Naive thymus-derived CD8-positive, alpha-beta T cell (primary cell): ENCODE measurements at regions not wholly inside any gene's neighbourhood (a gene's known extent, or its start where the extent isn't known, plus 50 kb on each side); places are given as distances from the start of the nearest gene placed in this dataset.
"Not testable (repeated sequence)": the region's sequence is repeated elsewhere in the genome, so short reads cannot be mapped to it uniquely, and the experiment has no call there.

Experiments
- ATAC-seq, 2 donors: fragments of 150-1000 bp; cut with Tn5 transposase in 1 of 2; sonication (Bioruptor Pico), chemical (Tn5 transposase) in 1 of 2; 1 replicate in 1 of 2; 2 replicates in 1 of 2; pipeline ENCODE4 v1.10.0; 2021; ENCODE audit warnings: mild to moderate bottlenecking in 2 of 2, moderate library complexity in 2 of 2
- POLR2A ChIA-PET: fragments of 350-600 bp; sonication (Branson Sonifier 250); formaldehyde crosslinking; loops from one replicate; lab custom pipeline; 2021; ENCODE audit warnings: antibody characterized with exemption; lab: Charles Lee
- DNase-seq, 10 donors: peaks; one replicate each; pipeline versions ENCODE4 v3.0.0 to v3.0.0-alpha.2; 2020 to 2022
- H3K27ac Mint-ChIP-seq, 10 donors: one replicate each; pipeline ENCODE4 v1.8.0; 2020 to 2022; ENCODE audit warnings: mild to moderate bottlenecking in 10 of 10, mixed read lengths in 10 of 10, moderate library complexity in 4 of 10, inconsistent platforms in 1 of 10
- H3K27me3 Mint-ChIP-seq, 5 donors: one replicate each; pipeline ENCODE4 v1.8.0; 2021 to 2022; ENCODE audit warnings: mixed read lengths in 5 of 5
- H3K36me3 Mint-ChIP-seq, 3 donors: one replicate each; pipeline ENCODE4 v1.8.0; 2020 to 2022; ENCODE audit warnings: mixed read lengths in 3 of 3, mild to moderate bottlenecking in 2 of 3, inconsistent platforms in 1 of 3
- H3K4me1 Mint-ChIP-seq, 4 donors: one replicate each; pipeline ENCODE4 v1.8.0; 2021 to 2022; ENCODE audit warnings: mixed read lengths in 4 of 4
- H3K4me3 Mint-ChIP-seq, 10 donors: one replicate each; pipeline ENCODE4 v1.8.0; 2020 to 2022; ENCODE audit warnings: mild to moderate bottlenecking in 10 of 10, mixed read lengths in 10 of 10, moderate library complexity in 6 of 10, inconsistent platforms in 1 of 10
- H3K9me3 Mint-ChIP-seq, 9 donors: one replicate each; pipeline ENCODE4 v1.8.0; 2020 to 2022; ENCODE audit warnings: mixed read lengths in 9 of 9, mild to moderate bottlenecking in 3 of 9, inconsistent platforms in 1 of 9, moderate library complexity in 1 of 9

DNA sequence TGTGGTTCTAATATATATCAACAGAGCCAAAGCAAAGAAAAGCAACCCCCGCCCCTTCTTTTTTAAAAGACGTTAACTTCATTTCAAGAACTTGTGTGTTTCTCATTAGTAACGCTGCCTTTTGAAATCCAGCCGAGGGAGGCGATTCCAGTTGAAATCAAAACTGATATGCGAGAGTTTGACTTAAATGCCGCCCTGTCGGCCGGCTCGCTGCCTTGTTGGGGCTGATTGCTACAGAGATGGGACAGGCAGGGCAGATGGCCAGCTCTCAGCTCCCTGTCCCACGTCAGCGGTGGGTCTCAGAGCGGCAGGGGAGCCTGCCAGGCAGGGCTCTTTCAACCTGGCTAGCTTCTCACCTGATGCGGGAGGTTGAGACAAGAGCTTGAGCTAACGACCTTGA lies 51.9 kb upstream of the ALX4 start:
- ATAC-seq (no peak), DNase-seq (no peak)
- Mint-ChIP-seq H3K4me1 (no peaks in the 10 kb centered on the region), H3K27me3 (peaks cover 0 to 27% (median 17%) of the 10 kb centered on the region in 5 donors), H3K27ac (no peak overlapping the region), H3K36me3 (peaks cover 0 to 4% (median 3%) of the 10 kb centered on the region in 3 donors), H3K9me3 (peaks cover 0 to 5% (median 0%) of the 10 kb centered on the region in 9 donors), H3K4me3 (no peak overlapping the region)
- POLR2A ChIA-PET: no interaction called here

DNA sequence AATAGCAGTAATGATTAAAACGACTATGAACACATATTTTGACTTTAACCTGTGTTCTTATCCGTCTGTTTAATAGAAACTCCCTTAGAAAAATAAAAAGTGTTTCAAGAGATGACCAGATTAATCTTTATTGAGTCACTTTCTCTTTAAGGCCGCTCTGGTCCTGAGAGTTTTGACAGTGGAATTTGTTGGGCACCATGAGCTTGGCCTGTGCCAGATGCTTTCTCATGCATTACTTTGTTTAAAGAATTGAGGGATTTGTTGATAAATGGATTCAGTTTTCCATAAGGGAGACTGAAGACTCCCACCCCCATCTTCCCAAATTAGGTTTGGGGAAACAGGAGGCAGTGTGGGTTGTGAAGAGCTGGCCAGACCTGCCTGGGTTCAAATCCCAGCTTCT lies 53.2 kb upstream of the ALX4 start:
- Mint-ChIP-seq H3K4me3 (no peak overlapping the region), H3K36me3 (peaks cover 0 to 4% (median 3%) of the 10 kb centered on the region in 3 donors), H3K4me1 (no peaks in the 10 kb centered on the region), H3K27ac (no peak overlapping the region), H3K27me3 (peaks cover 0 to 27% (median 15%) of the 10 kb centered on the region in 5 donors), H3K9me3 (peaks cover 0 to 5% (median 0%) of the 10 kb centered on the region in 9 donors)
- ATAC-seq (no peak), DNase-seq (no peak)
- POLR2A ChIA-PET: no interaction called here

DNA sequence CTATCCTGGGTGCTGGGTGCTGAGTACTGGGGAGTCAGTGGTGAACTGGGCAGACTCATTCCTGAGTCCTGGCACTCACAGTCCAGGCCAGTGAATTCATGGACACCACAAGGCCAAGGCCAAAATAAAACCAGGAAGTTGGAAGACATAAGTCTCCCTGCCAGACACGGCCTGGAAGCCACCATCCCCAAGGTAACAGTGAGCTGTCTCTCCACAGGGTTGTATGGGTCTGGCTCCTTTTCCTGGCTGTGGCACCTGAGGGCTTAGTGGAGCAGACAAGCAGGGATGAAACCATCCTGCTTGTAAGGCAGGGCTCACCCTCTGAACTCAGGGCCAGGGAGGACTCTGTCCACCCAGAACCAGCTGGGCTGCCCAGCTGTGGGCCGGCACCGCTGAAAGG lies 54.7 kb upstream of the ALX4 start:
- ATAC-seq (no peak), DNase-seq (no peak)
- POLR2A ChIA-PET: no interaction called here
- Mint-ChIP-seq H3K27ac (no peak overlapping the region), H3K4me1 (no peaks in the 10 kb centered on the region), H3K36me3 (peaks cover 0 to 4% (median 3%) of the 10 kb centered on the region in 3 donors), H3K4me3 (no peak overlapping the region), H3K27me3 (peaks cover 4 to 19% (median 14%) of the 10 kb centered on the region in 5 donors), H3K9me3 (peaks cover 0 to 5% (median 0%) of the 10 kb centered on the region in 9 donors)

DNA sequence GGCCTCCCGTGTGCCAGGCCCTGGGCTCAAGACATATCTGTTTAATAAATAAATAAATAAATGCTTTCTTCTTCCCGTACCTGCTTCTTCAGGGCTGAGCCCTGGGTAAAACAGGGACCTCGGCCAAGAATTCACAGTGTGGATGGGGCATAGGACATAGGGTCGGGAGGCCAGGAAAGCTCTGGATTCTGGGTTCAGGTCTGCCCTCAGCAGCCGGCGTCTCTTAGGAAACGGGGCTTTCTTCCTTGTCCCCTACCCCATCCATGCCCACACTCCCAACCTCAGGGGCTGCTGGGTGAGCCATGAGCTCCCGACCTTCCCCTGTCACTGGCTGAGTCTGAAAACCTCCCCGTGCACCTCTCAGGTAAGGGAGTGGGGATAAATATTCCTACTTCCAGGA lies 55.7 kb upstream of the ALX4 start:
- H3K9me3 Mint-ChIP-seq: peaks cover 0 to 5% (median 0%) of the 10 kb centered on the region in 9 donors
- DNase-seq: no peak
- H3K4me1 Mint-ChIP-seq: no peaks in the 10 kb centered on the region
- H3K4me3 Mint-ChIP-seq: no peak overlapping the region
- H3K36me3 Mint-ChIP-seq: peaks cover 0 to 4% (median 3%) of the 10 kb centered on the region in 3 donors
- ATAC-seq: no peak
- H3K27ac Mint-ChIP-seq: no peak overlapping the region
- peaks cover 4 to 22% (median 14%) of the 10 kb centered on the region in 5 donors for H3K27me3 Mint-ChIP-seq
- POLR2A ChIA-PET: no interaction called here

DNA sequence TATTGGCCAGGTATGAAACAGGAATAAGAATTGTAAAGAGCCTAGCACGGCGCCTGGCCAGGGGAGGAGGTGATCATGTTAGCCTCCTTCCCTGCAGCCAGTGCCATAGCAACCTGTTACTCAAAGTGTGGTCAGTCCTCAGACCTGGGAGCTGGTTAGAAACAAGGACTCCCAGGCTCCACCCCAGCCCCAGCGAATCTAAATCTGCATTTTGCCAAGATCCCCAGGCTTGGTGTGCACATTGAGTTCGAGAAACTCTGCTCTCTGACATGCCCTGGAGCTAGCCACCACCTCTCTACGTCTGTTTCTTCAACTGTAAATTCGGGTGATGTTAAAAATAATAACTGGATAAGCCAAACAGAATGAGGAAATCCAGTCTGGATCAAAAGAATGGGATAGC lies 56.1 kb upstream of the ALX4 start:
- H3K9me3 Mint-ChIP-seq: peaks cover 0 to 5% (median 0%) of the 10 kb centered on the region in 9 donors
- H3K27me3 Mint-ChIP-seq: peaks cover 4 to 22% (median 14%) of the 10 kb centered on the region in 5 donors
- H3K4me3 Mint-ChIP-seq: no peak overlapping the region
- POLR2A ChIA-PET: no interaction called here
- peaks cover 0 to 4% (median 3%) of the 10 kb centered on the region in 3 donors for H3K36me3 Mint-ChIP-seq
- no peak for DNase-seq
- ATAC-seq: no peak
- H3K4me1 Mint-ChIP-seq: no peaks in the 10 kb centered on the region
- no peak overlapping the region for H3K27ac Mint-ChIP-seq

DNA sequence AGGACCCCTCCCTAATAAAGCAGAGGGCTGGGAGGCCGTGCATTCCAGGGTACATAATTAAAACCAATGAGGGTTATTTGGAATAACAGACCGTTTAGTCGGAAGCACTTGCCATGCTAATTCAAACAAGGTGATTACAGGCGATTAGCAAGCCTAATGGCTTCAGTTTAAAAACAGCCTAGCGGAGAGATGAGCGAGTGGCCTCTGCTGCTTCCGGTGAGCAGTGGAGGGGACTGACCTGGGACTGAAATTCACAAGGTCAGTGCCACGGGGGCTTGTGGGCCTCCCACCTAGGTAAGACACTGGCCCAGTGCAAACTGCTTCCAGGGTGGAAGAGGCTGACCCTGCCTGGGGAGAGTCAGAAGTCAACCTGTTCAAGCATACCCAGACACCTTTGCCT lies 56.8 kb upstream of the ALX4 start:
- Mint-ChIP-seq H3K27ac (no peak overlapping the region), H3K27me3 (peaks cover 4 to 22% (median 14%) of the 10 kb centered on the region in 5 donors), H3K9me3 (peaks cover 0 to 5% (median 0%) of the 10 kb centered on the region in 9 donors), H3K36me3 (peaks cover 0 to 4% (median 3%) of the 10 kb centered on the region in 3 donors), H3K4me3 (no peak overlapping the region), H3K4me1 (no peaks in the 10 kb centered on the region)
- POLR2A ChIA-PET: no interaction called here
- no peak for DNase-seq
- ATAC-seq: no peak

DNA sequence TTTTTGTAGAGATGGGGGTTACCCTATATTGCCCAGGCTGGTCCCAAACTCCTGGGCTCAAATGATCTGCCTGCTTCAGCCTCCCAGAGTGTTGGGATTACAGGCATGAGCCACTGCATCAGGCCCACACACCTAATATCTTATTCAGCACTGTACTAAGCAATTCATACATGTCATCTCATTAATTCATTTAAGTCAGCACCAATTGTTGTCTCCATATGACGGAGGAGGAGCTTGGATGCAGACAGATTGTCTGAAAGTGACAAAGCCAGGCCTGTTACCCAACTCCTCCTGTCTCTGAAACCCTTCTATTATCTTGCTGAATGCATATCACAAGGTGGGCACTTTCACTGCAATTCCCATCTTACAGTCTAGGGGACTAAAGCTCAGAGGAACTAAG lies 57.5 kb upstream of the ALX4 start:
- peaks cover 4 to 20% (median 14%) of the 10 kb centered on the region in 5 donors for H3K27me3 Mint-ChIP-seq
- ATAC-seq (no peak), DNase-seq (no peak)
- H3K27ac Mint-ChIP-seq: no peak overlapping the region
- peaks cover 0 to 5% (median 0%) of the 10 kb centered on the region in 9 donors for H3K9me3 Mint-ChIP-seq
- POLR2A ChIA-PET: no interaction called here
- peaks cover 0 to 4% (median 3%) of the 10 kb centered on the region in 3 donors for H3K36me3 Mint-ChIP-seq
- H3K4me3 Mint-ChIP-seq: no peak overlapping the region
- H3K4me1 Mint-ChIP-seq: no peaks in the 10 kb centered on the region

DNA sequence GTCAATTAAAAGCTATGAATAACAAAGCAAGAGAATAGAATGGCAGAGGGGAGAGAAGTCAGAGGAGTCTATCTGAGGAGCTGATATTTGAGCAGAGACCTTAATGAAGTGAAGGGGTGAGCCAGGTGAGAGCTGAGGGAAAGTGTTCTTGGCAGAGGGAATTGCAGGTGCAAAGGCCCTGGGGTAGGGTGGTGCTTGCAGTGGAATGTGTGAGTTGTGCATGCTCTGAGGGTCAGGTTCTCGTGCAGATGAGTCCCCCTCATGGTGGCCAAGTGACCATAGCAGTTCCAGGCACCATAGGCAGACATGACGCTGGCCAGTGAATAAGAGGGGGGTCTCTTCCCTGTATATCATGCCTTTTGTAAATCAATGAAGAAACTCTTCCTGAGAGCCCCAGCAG lies 58.9 kb upstream of the ALX4 start:
- Mint-ChIP-seq H3K4me1 (no peaks in the 10 kb centered on the region), H3K27ac (no peak overlapping the region), H3K36me3 (peaks cover 0 to 3% (median 2%) of the 10 kb centered on the region in 3 donors), H3K9me3 (peaks cover 0 to 2% (median 0%) of the 10 kb centered on the region in 9 donors), H3K4me3 (no peak overlapping the region), H3K27me3 (peaks cover 4 to 20% (median 10%) of the 10 kb centered on the region in 5 donors)
- ATAC-seq (no peak), DNase-seq (no peak)
- POLR2A ChIA-PET: no interaction called here

DNA sequence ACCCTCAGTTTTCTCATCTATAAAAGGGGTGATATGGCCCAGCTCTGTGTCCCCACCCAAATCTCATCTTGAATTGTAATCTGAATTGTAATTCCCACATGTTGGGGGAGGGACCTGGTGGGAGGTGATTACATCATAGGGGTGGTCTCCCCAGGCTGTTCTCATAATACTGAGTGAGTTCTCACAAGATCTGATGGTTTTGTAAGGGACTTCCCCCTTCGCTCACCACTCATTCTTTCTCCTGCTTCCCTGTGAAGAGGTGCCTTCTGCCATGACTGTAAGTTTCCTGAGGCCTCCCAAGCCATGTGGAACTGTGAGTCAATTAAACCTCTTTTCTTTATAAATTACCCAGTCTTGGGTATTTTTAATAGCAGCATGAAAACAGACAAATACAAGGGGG lies 61.1 kb upstream of the ALX4 start:
- H3K9me3 Mint-ChIP-seq, ATAC-seq, POLR2A ChIA-PET, H3K27ac Mint-ChIP-seq, DNase-seq, H3K36me3 Mint-ChIP-seq, H3K4me3 Mint-ChIP-seq, H3K4me1 Mint-ChIP-seq: not testable (repeated sequence)
- H3K27me3 Mint-ChIP-seq: peaks cover 3 to 14% (median 7%) of the 10 kb centered on the region in 5 donors

DNA sequence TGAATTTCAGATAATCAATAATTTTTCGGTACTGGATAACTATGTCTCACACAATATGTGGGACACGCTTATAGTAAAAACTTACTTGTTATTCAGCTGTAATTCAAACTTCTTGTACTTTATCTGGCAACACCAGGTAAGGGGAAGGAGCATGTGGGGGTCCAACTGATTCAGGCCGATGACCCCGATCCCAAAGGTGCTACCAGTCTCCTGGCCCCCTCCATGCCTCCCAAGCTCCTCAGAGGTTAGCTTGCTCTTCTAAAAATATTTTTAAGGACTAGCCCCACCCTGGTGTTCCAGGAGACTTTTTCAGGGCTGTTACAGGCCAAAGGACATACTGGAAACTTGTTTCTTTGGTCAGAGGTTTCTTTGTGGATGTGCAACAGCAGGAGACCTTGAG lies 61.8 kb upstream of the ALX4 start:
- H3K27me3 Mint-ChIP-seq: peaks cover under 1 to 10% (median 3%) of the 10 kb centered on the region in 5 donors
- peaks cover 0 to 3% (median 0%) of the 10 kb centered on the region in 9 donors for H3K9me3 Mint-ChIP-seq
- H3K36me3 Mint-ChIP-seq: no peaks in the 10 kb centered on the region
- H3K4me3 Mint-ChIP-seq: no peak overlapping the region
- POLR2A ChIA-PET: no interaction called here
- H3K27ac Mint-ChIP-seq: no peak overlapping the region
- H3K4me1 Mint-ChIP-seq: no peaks in the 10 kb centered on the region
- no peak for ATAC-seq
- DNase-seq: no peak

DNA sequence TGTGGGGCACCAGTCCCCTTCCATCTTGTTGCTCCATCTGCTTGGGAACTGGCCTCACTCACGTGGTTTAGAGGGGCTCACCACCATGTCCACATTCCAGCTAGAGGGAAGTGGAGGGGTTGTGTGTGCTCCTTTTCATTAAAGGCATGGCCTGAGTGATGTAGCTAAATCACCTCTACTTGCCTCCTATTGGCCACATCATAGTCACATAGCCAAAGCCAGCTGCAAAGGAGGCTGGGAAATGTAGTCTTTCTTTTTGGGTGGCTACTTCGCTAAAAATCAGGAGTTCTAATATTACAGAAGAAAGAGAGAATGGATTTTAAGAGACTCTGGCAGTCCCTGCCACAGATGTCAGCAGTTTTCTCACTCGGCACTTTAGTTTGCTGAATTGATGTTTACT lies 63.0 kb upstream of the ALX4 start:
- H3K27ac Mint-ChIP-seq: no peak overlapping the region
- H3K36me3 Mint-ChIP-seq: no peaks in the 10 kb centered on the region
- no peaks in the 10 kb centered on the region for H3K4me1 Mint-ChIP-seq
- POLR2A ChIA-PET: no interaction called here
- peaks cover 0 to 4% (median 3%) of the 10 kb centered on the region in 9 donors for H3K9me3 Mint-ChIP-seq
- no peak overlapping the region for H3K4me3 Mint-ChIP-seq
- H3K27me3 Mint-ChIP-seq: peaks cover 0 to 8% (median 3%) of the 10 kb centered on the region in 5 donors
- DNase-seq (no peak), ATAC-seq (no peak)

DNA sequence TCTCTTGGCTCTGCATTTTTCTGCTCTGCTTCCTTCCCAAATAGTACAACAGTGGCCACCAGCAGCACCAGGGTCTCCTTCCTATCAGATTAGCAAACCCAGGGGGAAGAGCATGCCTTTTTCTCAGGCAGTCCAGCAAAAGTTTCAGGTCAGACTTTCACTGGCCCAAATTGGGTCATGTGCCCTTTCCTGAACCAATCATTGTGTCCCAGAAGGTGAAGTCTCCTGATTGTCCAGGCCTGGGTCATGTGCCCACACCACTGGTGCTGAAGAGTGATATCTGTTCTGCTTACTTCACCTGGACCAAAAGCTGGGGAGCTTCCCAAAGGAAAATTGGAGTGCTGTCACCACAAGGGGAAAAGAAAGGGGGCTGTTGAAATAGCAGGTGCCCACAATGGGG lies 64.1 kb upstream of the ALX4 start:
- no peak overlapping the region for H3K4me3 Mint-ChIP-seq
- DNase-seq: no peak
- ATAC-seq: no peak

DNA sequence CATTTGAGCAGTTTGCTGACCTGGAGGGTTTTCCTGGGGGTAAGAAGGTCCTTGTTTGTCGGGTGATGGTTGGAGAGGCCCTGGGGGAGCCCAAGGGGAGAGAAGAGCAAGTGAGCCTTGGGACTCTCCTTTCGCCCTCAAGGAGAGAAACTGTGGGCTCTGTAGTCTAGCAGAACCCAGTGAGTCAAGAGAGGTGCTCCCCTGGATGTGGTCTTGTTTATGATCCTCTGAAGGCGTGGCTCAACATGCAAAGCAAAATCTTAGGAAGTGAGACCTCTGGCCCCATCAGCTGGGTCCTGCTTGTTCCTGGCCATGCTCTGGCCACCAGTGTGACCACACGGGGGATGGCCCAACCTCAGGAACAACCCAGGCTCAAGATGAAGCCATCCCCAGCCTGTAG lies 66.5 kb upstream of the ALX4 start:
- H3K4me1 Mint-ChIP-seq: no peaks in the 10 kb centered on the region
- DNase-seq (no peak), ATAC-seq (no peak)
- no peaks in the 10 kb centered on the region for H3K36me3 Mint-ChIP-seq
- H3K9me3 Mint-ChIP-seq: peaks cover 0 to 8% (median 4%) of the 10 kb centered on the region in 9 donors
- POLR2A ChIA-PET: no interaction called here
- no peak overlapping the region for H3K4me3 Mint-ChIP-seq
- peaks cover 4 to 20% (median 10%) of the 10 kb centered on the region in 5 donors for H3K27me3 Mint-ChIP-seq
- no peak overlapping the region for H3K27ac Mint-ChIP-seq

More for the DNA sequence above, 64.1 kb upstream of the ALX4 start:
- Mint-ChIP-seq H3K27me3 (peaks cover 0 to 5% (median 0%) of the 10 kb centered on the region in 5 donors), H3K36me3 (no peaks in the 10 kb centered on the region), H3K4me1 (no peaks in the 10 kb centered on the region), H3K27ac (peak overlapping the region in 1 of 10 donors; percentile 24), H3K9me3 (peaks cover 0 to 8% (median 4%) of the 10 kb centered on the region in 9 donors)
- POLR2A ChIA-PET: no interaction called here

DNA sequence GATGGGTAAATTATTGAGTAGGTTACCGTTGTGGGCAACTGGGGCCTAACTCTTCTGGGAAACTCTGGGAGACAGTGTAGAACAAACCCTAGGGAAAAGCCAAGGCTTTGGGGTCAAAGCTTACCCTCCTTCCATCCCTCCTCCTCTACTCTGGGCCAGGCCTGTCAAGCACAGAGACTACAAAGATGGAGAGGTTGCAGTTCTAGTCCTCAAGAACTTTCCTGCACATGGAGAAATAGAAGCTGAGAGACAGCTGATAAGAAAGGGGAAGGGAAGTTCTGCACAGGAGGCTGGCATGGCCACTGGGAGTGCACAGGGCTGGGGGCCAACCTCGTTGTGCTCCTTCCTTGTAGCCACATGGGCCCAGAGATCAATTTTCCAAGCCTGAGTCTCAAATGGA lies 67.2 kb upstream of the ALX4 start:
- ATAC-seq (no peak), DNase-seq (no peak)
- Mint-ChIP-seq H3K4me3 (no peak overlapping the region), H3K27me3 (peaks cover 6 to 20% (median 14%) of the 10 kb centered on the region in 5 donors), H3K27ac (no peak overlapping the region), H3K4me1 (no peaks in the 10 kb centered on the region), H3K9me3 (peaks cover 0 to 8% (median 4%) of the 10 kb centered on the region in 9 donors), H3K36me3 (no peaks in the 10 kb centered on the region)
- POLR2A ChIA-PET: no interaction called here
